GM19455 (cell line): ENCODE measurements at regions not wholly inside any gene's neighbourhood (a gene's known extent, or its start where the extent isn't known, plus 50 kb on each side); places are given as distances from the start of the nearest gene placed in this dataset.
"Not testable (repeated sequence)": the region's sequence is repeated elsewhere in the genome, so short reads cannot be mapped to it uniquely, and the experiment has no call there.

Source experiments
- ATAC-seq: cut with Tn5 transposase; IDR thresholded peaks from one replicate; pipeline ENCODE4 v1.9.1; 2021; ENCODE audit not compliant: unreplicated experiment

- no peak for ATAC-seq
Measured at GRCh38 chr16:88128556-88128955, 177.3 kb downstream of the BANP start.

- not testable (repeated sequence) for ATAC-seq
Measured at GRCh38 chr16:88129133-88129532, 177.9 kb downstream of the BANP start.

- no peak for ATAC-seq
Measured at GRCh38 chr16:88130016-88130415, 178.8 kb downstream of the BANP start.

GRCh38 chr16:88130681-88131080 is 179.4 kb downstream of the BANP start:
- no peak for ATAC-seq

- ATAC-seq, result no peak
Measured at GRCh38 chr16:88131256-88131655, 180.0 kb downstream of the BANP start.

GRCh38 chr16:88131966-88132365 is 180.7 kb downstream of the BANP start:
- no peak for ATAC-seq

- no peak for ATAC-seq
Measured at GRCh38 chr16:88132836-88133506, 181.7 kb downstream of the BANP start.

GRCh38 chr16:88133507-88133843 is 182.2 kb downstream of the BANP start:
- ATAC-seq, result no peak

- not testable (repeated sequence) for ATAC-seq
Measured at GRCh38 chr16:88134172-88134898, 183.1 kb downstream of the BANP start.

GRCh38 chr16:88134899-88135682 is 183.9 kb downstream of the BANP start:
- ATAC-seq, result not testable (repeated sequence)

- not testable (repeated sequence) for ATAC-seq
Measured at GRCh38 chr16:88136211-88136713, 185.0 kb downstream of the BANP start.

- ATAC-seq, result not testable (repeated sequence)
Measured at GRCh38 chr16:88136939-88137338, 185.7 kb downstream of the BANP start.

GRCh38 chr16:88139141-88139540 is 187.9 kb downstream of the BANP start:
- ATAC-seq, result not testable (repeated sequence)

GRCh38 chr16:88140195-88140594 is 189.0 kb downstream of the BANP start:
- ATAC-seq, result not testable (repeated sequence)

GRCh38 chr16:88141580-88141979 is 190.3 kb downstream of the BANP start:
- ATAC-seq, result no peak

- ATAC-seq, result not testable (repeated sequence)
Measured at GRCh38 chr16:88142056-88142935, 191.1 kb downstream of the BANP start.

- not testable (repeated sequence) for ATAC-seq
Measured at GRCh38 chr16:88143122-88144027, 192.1 kb downstream of the BANP start.

- ATAC-seq, result no peak
Measured at GRCh38 chr16:88144028-88144511, 192.8 kb downstream of the BANP start.

GRCh38 chr16:88145376-88145775 is 194.1 kb downstream of the BANP start:
- ATAC-seq, result not testable (repeated sequence)
